Midbrain (tissue), 1 donor: ENCODE measurements at regions not wholly inside any gene's neighbourhood (a gene's known extent, or its start where the extent isn't known, plus 50 kb on each side); places are given as distances from the start of the nearest gene placed in this dataset.
"Not testable (repeated sequence)": the region's sequence is repeated elsewhere in the genome, so short reads cannot be mapped to it uniquely, and the experiment has no call there.

Source experiments
- DNase-seq: peaks from one replicate; lab custom pipeline; 2025; lab: John Stamatoyannopoulos, UW

DNA sequence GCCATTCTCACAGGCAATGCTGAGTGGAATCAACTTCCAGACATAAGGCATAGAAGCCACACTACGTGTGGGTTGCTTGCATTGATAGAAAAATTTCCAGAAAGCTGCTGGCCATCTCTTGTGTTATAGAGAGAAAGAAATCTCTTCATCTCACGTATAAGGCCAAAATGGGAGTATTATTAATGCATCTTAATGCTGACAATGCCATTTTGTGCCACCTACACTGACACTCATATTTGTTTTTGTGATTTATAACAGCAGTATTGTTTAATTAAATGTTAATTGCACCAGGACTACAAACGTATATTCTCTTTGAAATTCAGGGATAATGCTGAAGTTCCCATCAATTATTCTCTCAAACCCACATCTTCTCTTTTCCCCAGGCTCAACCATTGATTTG is 56.1 kb upstream of the TMEM132D start:
- no peak for DNase-seq

DNA sequence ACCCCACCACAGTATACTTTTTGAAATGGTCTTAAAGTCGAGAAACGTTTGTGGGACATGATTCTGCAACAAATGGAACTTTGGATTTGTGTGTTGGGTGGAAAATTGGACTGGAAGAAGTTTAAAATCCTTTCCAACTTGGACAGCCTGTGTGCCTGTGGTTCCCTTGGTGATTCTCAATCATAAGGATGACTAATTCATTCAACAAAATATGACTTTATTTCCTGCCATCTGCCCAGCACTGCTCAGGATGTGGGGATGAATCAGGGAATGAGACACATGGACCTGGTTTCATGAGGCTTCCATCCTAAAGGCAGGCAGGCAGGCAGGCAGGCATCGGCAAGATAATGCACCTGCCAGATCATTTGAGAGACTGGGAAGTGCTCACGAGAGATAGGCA is 57.3 kb upstream of the TMEM132D start:
- DNase-seq = no peak

DNA sequence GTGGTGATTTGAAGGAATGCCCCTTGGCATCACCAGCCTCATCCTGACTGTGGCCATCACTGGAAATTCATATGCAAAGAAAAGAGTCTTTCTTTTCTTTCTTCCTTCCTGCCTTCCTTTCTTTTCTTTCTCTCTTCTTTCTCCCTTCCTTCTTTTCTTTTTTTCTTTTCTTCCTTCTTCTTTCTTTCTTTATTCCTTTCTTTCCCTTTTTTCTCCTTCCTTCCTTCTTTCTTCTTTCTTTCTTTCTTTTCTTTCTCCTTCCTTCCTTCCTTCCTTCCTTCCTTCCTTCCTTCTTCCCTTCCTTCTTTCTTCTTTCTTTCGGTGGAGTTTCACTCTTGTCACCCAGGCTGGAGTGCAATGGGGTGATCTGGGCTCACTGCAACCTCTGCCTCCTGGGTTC is 58.0 kb upstream of the TMEM132D start:
- no peak for DNase-seq

DNA sequence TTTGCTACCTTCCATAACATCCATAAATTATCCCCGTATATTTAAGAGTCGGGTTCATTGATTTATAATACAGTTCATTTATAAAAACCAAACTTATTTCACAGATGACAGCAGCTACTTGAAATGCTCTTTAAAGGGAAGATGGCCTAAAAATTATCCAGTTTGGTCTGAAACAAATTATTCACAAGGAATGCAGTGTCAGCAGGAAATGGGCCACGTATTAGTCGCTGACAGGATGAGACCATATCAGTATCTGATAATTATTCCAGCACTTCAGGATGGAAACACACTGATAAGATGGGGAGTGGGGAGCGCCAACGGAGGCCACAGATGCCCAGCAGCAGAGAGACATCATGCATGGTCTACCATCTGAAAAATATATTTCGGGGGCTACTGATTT is 60.5 kb upstream of the TMEM132D start:
- DNase-seq = no peak

DNA sequence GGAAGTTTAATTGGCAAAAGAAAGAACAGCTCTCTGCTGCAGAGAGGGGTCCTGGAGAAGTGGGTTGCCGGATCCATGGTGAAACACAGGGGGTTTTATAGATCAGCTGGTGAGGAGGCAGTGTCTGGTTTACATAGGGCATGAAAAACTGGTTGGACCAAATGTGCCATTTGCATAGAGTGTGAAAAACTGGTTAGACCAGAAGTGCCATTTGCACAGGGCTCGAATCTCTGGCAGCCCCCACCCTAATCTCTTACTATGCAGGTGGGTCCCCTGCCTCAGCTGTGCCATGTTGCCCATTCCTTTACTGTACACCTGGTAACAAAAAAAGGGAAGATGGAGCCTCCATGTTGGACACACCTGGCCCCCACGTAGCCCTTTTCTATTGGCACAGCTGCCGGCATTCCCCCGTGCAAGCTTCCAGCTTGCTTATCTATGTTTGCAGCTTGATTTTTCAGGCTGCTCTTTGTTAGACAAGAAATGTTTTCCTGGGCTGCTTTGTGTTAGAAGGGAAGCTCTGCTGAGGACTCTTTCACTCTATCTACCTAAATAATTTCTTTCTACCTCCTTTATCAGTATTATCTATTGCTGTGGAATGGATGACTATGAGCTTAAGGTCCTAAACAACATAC is 61.1 kb upstream of the TMEM132D start:
- no peak for DNase-seq

DNA sequence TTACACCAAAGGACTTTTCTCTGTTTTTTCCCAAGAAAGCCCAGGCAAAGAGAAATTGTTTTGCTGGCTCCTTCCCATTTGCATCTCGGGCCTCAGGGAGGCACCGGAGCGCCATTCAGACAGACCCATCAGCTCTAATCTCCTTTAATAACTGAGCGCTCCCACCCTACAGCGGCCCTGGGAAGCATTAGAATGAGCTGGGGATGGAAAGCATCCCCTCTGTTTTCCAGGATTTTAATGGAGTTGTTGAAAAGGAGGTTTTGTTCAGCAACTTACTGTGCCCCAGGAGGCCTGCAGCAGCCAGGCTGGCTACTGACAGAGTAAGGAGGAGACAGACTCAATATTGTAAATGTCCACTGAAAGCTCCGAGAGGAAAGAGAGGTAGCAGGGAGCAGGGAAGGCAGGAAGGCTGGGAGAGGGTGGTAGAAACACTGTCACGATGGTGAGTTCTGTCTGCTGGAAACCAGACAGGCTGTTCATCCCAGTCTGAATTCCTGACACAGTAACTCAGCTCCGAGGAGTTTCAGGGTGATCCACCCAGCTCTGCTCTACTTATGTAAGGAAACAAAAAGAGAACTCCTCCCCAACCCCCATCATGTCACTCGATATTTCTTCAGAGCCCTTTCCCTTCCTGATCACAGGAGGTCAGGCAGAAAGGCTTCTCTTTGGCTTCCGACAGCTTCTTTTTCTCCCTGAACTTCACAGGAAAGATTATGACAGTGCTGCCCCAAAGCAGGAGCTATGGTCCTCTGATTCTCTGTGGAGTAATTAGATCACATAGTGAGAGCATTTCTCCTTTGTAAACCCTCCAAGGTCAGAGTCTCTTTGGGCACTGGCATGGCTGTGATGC is 62.5 kb upstream of the TMEM132D start:
- no peak for DNase-seq

DNA sequence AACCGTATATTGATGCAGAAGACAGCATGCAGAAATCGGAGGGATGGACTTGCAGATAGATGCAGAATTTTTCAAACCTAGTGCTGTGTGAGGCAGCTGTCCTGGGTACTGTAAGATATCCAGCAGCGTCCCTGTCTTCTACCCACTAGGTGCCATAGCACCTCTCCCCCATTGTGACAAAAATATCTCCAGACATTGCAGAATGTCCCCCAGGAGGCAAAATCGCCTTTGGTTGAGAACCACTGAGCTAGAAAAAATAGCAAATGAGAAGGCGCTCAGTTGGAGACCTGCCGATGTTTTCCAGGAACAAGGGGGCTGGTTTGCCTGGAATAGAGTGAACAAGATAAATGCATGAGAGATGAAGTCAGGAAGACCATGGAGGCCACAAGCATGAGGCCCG is 67.9 kb upstream of the TMEM132D start:
- no peak for DNase-seq

DNA sequence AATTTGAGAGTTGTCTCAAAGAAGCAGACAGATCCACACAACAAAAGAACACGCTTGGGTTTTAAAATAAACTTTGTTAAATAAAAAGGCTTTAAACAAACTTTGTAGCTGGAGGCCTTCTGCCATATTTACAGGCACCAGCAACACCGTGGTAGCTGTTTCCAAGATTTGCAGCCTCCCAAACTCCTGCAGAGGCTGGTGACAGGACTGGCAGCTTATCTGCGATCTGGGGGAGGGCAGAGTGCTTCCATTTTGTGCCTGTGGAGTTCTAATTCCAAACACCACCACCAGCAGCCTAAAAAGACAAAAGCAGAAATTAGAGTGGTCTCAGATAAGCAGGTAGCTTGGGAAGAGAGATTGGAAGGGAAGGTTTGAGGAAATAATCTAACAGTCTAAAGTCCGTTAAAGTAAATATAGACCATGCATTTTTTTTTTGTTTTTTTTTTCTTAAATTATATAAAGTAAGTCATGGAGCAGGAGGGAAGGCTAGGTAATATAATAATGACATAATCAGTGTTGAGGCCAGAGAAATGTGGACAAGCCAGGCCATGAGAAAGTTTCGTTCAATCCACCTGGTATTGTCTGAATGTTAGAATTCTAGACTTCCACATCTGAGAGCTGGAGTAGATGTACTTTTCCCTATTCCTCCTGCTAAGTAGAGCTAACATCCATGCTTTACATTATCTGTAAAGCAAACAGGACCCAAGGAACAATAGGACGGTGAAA is 69.6 kb upstream of the TMEM132D start:
- DNase-seq = no peak

DNA sequence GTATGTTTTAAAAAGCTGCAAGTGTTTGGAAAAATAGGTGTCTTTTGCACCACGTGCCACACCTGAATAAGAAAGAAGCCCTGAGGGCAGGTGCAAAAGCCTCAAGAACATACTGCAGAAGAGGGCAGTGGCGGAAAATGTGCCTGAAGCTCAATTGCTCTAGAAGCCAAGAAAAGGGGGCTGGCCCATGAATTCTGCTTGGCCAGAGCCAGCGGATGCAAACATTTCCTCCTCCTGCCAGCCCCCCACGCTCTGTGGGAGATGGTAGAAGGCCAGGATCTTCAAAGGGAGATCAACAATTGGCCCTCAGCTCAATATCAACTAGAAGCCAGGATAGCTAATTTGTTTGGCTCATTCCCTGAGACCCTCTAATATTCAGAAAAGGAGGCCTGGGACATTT is 80.3 kb upstream of the TMEM132D start:
- DNase-seq = no peak

DNA sequence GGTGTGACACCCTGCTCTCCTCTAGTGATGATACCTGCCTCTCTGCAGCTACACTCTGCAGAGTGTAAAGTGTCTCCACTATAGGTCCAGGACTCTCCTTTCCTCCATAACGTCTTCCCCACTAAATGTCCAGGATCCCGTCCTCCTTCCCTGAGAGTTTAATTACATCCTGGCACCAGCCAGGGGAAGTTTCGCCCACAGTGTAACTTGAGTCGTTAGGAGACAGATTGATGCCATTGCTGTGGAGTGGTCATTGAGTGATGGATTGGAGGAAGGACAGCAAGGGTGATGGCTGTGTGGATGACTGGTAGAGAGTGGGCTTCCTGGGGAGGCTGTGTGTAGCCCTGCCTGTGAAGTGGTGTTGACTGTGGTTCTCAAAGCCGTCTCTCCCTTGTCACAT is 84.0 kb upstream of the TMEM132D start:
- no peak for DNase-seq

DNA sequence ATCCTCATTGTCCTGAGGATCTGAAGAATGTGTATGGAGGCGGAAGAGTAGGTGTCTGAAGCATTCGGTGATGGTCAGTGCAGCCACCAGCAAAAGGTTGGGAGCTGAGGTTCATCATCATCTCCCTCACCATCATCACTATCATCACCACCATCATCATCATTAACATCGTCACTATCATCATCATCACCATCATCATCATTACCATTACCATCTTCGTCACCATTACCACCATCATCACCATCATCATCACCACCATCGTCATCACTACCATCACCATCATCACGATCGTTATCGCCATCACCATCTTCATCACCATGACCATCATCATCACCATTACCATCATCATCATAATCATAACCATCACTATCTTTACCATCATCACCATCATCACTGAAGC is 90.8 kb upstream of the TMEM132D start:
- no peak for DNase-seq

DNA sequence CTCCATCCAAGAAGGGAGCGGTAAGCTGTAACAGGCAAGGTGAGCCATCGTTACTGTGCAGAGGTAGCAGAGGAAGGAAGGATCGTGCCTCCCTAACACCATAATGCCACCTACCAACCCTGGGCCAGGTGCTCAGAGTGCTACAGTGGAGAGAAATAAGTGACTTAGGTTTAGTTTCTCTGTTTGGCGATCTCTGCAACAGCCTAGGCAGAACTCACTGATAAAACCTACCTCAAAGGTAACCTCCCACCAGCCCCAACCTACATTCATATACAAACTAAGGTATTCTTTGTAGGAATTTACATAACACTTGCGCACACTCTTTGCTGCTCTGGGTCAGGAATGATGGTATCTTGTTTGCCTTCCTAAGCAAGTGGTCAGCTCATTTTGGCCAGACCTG is 93.4 kb upstream of the TMEM132D start:
- DNase-seq = no peak

DNA sequence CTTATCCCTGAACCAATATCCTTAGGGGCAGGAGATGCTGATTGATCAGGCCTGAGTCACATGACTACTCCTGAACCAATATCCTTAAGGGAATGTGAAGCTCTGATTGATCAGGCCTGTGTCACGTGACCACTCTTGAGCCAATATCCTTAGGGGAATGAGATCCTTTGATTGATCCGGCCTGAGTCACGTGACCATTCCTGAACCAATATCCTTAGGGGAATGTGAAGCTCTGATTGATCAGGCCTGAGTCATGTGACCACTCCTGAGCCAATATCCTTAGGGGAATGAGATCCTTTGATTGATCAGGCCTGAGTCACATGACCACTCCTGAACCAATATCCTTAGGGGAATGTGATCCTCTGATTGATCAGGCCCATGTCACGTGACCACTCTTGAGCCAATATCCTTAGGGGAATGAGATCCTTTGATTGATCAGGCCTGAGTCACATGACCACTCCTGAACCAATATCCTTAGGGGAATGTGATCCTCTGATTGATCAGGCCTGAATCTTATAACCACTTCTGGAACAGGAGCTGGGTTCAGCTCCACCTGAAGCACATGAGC is 100.6 kb upstream of the TMEM132D start:
- DNase-seq = not testable (repeated sequence)

DNA sequence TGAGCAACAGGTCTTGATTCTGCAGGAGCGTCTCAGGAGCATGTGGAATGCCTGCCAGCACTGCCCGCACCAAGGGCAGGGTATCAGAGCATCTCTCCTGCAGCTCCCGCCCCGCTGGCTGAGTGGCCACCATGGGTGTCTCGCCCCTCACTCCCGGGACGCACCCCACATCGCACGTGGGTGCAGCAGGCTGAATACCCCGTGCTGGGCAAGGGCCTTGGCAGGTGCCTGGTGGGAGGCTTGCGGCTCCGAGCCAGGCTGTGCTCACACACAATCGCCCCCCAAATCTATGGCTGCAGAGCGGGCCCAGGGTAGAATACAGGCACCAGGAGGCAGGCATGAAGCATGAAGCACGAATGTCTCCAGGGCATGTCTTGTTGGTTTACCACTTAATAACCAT is 103.9 kb upstream of the TMEM132D start:
- DNase-seq = no peak

DNA sequence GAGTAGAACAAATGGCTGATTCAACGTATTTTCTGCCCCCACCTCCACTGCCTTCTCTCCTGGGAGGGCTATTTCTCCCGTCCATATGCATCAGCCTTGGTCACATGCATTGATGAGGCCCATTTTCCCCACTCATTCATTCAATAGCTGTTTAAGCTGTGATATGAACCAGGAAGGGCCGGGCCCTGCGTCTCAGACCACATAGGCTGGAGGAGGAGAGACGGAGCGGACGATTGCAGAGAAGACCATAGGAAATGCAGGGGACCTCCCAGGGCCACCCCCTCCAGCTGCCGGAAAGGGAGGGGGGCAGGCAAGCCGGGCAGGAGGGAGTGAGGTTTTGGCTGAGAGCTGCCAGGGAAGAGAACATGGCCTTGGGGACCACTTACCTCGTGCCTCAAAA is 104.4 kb upstream of the TMEM132D start:
- DNase-seq = no peak

DNA sequence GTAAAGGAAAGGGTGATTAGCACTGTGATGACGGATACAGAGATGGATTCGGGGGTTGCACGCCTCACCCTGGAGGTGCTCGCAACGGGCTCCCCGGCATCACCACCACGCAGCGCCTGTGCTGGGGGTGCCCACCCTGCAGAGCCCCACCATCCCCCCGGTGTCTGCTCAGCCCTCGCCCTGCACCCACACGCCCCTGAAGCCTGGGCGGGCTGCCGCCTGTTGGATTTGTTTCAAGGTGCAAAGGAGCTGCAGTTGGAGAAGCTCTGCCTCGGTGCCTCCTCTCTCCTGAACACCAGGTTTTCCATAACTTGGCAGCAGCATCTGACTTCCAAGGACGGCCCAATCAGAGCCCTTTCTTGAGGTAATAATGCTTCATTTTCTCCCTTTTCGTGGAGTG is 106.1 kb upstream of the TMEM132D start:
- no peak for DNase-seq

DNA sequence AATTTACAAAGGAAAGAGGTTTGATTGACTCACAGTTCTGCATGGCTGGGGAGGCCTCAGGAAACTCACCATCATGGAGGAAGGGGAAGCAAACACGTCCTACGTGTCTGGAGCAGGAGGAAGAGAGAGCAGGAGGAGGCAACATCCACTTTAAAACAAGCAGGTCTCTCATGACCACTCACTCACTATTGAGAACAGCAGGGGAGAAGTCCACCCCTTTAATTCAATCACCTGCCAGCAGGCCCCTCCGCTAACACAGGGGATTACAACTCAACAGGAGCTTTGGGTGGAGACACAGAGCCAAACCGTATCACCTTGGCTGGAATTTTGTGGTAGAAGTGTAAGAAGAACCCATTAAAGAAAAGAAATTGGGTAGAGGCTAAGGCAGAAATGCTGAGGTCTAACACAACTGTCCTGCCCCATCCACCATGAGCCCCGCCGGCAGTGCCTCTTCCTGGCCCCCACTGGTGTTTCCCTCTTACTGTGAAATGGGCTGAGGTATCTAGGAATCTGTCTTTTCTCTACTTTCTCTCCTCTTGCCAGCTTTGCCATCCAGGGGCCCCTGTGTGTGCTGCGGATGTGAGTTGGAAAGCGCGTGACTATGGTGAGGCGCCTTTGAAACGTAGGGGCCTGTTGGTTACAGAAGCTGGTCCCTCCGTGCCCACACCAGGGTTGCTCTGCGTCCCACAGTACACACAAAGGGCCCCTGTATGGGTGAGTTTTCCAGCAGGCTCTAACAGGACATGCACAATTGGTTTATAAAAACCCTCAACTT is 108.0 kb upstream of the TMEM132D start:
- no peak for DNase-seq

DNA sequence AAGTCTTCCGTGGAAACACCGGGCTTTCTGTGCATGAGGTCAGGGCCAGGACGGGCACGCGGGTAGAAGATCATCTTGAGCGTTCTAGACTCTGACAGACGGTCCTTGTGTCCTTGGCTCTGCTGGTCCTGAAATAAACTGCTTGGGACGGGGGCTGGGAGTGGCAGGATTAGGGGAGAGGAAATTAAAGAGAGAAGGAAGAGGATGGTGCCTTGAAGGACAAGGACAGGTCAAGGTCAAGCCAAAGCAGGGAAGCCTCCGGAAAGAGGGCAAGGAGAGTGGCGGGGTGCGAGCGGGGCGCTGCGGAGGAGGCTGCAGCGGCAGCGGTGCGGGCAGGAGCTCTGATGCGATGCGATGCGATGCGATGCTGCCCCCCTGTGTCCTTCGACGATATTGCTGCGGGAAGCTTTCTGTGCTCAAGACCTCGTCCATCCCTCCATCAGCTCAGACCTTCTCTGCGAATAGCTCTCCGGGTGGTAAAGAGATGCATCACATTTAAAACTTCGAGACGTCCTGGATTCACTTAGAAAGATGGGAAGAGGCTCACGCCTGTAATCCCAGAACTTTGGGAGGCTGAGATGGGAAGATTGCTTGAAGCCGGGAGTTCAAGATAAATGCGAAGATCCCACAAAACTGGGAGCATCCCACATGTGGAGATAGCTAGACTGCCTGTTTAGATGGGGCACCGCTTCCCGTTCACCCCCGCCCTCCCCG is 110.1 kb upstream of the TMEM132D start:
- DNase-seq = peak; percentile 87

DNA sequence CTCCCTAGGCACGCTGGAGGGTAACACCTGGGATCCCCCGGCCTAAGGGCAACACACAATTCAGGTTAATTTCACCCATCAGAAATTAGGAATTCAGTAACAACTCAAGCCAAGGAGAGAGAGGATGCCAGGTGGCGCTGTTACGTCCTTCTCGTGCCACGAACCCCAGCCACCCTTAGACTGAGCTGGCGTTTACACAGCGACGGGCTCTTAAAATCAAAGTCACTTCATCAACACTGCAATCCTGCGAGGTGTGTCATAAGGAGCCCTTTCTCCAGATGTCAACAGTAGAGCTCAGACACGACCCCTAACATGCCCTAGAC is 110.6 kb upstream of the TMEM132D start:
- DNase-seq = peak; percentile 50

DNA sequence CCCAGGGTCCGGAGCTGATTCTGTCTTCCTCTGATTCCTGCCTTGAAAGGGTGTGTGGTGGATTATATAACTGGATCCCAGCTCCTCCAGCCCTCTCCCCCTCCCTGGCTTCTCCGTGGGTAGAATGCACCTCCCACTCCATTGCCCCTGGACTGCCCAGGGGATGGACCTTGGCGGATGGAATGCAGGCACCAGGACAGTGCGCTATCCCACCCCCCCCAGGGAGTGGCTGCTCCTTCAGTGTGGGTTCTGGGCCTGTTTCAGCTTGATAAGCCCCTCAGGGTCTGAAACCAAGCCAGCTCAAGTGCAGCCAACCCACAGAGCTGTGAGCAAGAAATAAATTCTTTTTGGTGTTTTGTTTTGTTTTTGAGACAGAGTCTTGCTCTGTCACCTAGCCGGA is 112.4 kb upstream of the TMEM132D start:
- DNase-seq = no peak

DNA sequence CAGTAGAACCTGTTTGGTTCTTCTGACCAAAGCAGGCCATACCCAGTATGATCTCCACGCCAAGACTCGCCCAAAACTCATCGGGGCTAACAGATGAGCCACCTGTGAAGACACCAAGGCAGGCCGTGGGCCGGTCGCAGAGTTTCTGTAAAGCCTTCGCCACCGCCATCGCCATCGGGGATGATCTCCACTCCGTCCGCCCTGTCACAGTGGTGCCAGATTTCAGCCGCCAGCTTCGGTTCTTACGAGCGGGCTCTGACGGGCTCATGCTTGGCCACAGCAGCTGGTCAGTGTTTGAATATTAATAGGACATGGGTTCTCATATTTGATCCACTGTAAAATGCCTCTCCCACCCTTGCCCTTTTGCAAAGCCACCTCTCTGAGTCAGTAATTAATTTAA is 113.2 kb upstream of the TMEM132D start:
- no peak for DNase-seq
